C4-2B (cell line): ENCODE measurements at regions not wholly inside any gene's neighbourhood (a gene's known extent, or its start where the extent isn't known, plus 50 kb on each side); places are given as distances from the start of the nearest gene placed in this dataset.

Source experiments
- H3K27ac ChIP-seq: fragments of 450-650 bp; 2 replicates; pipeline ENCODE4 v1.5.1; 2017
- ZFX ChIP-seq: fragments of 450-650 bp; IDR thresholded peaks from 2 replicates; pipeline ENCODE4 v1.6.1; 2017
- TF ChIP-seq, protein P1 (sequence below): fragments of 450-650 bp; conservative IDR thresholded peaks from 2 replicates; pipeline ENCODE4 v1.5.1; 2017; ENCODE audit warnings: mild to moderate bottlenecking

DNA sequence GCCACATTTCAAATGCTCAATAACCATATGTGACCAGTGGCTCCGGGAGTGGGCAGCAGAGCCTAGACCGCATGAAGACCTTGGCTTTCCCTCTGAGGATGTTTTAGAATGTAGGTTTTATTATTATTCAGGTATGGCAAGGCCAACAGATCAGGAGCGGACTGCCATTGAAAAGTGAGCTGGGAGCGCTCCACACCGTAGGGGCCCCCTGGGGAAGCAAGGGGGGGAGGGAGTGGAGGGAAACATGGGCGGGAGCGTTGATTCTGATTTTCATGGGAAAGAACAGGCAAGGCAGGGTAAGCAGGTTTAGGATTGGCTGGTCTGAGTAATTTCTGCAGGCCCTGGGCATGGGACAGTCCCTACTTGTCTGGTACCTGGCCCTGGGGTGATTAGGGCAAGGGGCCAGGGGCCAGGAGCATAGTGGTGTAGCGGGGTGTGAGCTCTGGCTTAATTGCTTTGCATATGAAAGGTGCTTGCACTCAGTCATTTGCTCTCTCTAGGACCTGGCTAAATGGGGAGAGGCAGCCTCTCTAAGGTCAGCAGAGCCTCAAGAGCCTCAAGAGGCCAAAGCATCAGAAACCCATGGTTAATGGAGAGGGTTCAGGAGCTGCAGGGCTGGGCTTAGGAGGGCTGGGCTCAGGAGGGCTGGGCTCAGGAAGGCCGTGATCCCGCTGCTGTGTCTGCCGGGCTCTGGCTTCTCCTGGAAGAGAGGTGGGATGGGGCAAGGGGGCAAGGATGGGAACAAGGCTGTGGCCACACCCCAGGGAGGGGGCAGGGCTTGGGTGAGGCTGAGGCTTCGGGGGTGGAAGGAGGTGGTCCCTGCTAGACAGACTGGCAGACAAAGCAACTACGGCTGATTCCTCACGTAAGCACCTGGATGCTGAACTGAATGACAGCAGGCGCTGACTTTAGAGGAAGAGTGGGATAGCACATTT is 82.0 kb upstream of the WASF3 start:
- no peak overlapping the region for H3K27ac ChIP-seq
- TF ChIP-seq ZFX: no peak
- TF ChIP-seq, protein P1, sequence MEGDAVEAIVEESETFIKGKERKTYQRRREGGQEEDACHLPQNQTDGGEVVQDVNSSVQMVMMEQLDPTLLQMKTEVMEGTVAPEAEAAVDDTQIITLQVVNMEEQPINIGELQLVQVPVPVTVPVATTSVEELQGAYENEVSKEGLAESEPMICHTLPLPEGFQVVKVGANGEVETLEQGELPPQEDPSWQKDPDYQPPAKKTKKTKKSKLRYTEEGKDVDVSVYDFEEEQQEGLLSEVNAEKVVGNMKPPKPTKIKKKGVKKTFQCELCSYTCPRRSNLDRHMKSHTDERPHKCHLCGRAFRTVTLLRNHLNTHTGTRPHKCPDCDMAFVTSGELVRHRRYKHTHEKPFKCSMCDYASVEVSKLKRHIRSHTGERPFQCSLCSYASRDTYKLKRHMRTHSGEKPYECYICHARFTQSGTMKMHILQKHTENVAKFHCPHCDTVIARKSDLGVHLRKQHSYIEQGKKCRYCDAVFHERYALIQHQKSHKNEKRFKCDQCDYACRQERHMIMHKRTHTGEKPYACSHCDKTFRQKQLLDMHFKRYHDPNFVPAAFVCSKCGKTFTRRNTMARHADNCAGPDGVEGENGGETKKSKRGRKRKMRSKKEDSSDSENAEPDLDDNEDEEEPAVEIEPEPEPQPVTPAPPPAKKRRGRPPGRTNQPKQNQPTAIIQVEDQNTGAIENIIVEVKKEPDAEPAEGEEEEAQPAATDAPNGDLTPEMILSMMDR: no peak

DNA sequence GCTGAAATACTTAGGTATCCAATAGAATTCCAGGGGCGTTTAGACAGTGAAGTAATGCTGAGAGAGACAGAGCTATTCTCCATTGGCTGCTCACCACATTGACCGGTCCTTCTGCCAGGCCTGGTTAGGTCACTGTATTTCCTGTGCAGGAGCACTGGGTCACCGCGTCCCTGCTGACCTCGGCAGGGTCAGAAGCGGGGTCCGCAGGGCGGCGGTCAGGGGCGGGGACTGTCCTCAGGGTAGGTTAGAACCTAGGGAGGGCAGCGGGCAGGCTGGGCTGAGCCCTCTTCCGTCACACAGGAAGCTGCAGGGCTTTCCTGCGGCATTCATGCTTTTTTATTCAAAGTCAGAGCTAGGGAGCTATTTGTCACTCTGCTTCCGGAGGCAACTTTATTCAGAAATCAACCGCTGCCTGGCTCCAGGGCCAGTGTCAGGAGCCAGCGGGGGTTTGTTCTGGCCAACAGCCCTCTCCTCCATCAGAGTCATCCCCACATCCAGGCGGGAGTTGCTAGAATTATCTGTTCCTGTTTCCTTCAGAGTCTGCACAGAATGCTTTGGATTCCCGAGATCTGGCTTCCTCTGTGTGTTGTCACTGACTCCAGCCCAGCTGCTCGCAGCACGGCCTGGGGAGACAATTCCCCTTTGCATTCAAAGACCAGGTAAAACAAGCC is 81.2 kb upstream of the WASF3 start:
- H3K27ac ChIP-seq: no peak overlapping the region
- no peak; the same call in 1 of the 2 replicates for TF ChIP-seq ZFX
- TF ChIP-seq, protein P1: no peak

DNA sequence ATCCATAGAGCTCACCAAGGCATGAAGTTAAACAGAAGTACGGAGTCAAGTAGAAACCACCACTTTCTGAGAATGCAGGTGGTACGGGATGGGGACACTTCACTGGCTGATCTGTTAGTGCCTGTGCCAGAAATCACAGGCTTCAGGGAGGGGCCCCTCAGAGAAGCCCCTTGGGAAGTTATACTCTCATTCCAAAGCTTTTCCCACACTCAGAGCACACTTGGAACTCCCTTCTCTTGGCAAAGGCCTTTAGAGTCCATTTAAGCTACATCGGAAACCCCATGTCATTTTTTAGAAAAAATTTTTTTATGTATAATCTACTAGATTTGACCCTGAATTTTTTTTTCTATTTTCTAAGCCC is 80.7 kb upstream of the WASF3 start:
- no peak for TF ChIP-seq ZFX
- TF ChIP-seq, protein P1: no peak
- H3K27ac ChIP-seq: no peak overlapping the region

DNA sequence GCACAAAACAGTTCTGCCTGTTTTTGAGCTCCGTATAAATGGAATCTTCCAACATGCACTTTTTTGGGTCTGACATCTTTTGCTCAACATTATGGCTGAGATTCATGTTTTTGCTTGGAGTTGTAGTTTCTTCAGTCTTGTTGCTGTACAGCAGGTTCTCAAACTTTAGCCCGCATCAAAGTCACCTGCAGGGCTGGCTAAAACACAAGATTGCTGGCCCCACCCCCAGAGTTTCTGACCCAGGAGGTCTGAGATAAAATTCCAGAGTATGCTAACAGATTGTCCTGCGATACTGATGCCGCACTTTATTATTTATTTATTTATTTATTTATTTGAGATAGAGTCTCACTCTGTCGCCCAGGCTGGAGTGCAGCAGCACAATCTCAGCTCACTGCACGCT is 79.8 kb upstream of the WASF3 start:
- H3K27ac ChIP-seq: no peak overlapping the region
- TF ChIP-seq ZFX: no peak
- TF ChIP-seq, protein P1: no peak

DNA sequence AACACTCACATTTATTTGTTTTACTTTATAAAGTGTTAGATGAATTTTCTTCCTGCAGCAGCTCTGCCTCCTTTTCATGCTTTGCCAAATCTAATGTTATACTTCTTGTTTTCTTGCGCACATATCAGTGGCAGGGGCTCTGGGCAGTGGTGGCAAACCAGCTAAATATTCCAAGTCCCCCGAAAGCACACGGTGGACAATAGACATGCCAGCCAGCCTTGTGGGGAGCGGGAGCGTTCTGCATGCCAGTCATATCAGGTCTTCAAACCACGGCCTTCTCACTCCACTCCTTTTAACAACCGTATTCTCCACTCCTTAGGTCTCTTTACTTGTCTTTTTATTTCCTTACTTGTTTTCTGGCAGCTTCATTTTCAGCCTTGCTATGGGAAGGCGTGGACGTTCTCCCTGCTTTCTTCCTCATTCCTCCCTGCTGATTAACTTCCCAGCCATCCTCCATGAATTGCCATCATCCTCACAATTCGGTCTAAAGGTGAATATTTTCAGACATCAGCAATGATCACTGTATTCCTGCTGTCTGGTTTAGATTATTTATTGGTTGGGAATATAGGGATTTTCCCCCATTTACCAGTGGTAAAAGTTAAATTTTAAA is 77.1 kb upstream of the WASF3 start:
- TF ChIP-seq, protein P1: no peak
- TF ChIP-seq ZFX: no peak
- H3K27ac ChIP-seq: no peak overlapping the region

DNA sequence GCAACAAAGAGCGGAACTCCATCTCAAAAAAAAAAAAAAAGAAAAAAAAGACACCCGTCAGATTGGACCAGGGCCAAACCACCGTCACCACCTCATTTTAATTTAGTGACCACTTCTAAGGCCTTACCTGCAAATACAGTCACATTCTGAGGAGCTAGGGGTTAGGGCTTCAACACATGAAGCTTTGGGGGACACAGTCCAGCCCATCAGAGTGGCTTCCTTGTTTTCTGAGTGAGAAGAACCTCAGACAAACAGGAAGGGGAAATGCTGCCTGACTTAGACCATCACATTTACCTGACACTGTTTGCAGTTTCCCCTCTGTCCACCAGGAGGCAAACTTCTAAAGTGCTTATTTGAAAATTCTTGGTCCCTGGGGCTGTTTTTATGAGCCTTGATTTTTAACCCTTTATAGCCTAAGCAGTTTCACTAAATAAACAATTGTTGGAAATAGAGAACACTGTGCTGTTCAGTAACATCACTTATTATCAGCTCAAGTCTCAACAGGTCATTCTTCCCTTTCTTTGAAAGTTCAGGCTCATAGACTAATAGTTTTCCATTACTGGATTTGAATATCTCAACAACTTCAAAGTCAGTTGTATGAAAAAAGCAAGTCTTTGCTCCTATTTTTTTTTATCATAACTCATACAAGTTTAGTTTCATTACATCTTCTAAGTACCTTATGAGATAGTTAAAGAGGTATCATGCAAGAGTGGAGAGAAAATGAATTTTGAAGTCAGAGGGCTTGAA is 74.9 kb upstream of the WASF3 start:
- H3K27ac ChIP-seq: peak overlapping the region; percentile 26; the same call in 1 of the 2 replicates
- TF ChIP-seq, protein P1: peak; percentile 100
- no peak for TF ChIP-seq ZFX
